ENCODE measurements at regions not wholly inside any gene's neighbourhood (a gene's known extent, or its start where the extent isn't known, plus 50 kb on each side); places are given as distances from the start of the nearest gene placed in this dataset.

DNA sequence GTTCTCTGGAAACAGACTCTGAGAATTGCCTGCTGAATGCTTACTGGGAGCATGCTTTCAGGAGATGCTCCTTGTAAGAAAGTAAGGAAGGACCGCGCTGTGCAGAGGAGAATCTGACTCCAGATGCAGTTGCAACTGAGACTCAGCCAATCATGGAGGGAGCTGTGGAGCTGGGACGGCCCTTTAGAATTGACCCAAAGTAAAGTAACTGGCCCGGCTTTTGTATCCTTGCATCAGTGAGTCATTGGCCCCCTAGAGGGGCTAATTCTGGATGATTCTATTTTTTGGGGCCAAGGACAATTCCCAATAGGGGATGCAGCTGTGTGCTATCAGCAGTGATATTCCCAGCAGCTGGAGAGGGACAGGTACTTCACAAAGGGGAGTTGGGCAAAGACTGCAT lies 170.4 kb downstream of the PTEN start:
- TF ChIP-seq, protein P1, sequence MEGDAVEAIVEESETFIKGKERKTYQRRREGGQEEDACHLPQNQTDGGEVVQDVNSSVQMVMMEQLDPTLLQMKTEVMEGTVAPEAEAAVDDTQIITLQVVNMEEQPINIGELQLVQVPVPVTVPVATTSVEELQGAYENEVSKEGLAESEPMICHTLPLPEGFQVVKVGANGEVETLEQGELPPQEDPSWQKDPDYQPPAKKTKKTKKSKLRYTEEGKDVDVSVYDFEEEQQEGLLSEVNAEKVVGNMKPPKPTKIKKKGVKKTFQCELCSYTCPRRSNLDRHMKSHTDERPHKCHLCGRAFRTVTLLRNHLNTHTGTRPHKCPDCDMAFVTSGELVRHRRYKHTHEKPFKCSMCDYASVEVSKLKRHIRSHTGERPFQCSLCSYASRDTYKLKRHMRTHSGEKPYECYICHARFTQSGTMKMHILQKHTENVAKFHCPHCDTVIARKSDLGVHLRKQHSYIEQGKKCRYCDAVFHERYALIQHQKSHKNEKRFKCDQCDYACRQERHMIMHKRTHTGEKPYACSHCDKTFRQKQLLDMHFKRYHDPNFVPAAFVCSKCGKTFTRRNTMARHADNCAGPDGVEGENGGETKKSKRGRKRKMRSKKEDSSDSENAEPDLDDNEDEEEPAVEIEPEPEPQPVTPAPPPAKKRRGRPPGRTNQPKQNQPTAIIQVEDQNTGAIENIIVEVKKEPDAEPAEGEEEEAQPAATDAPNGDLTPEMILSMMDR (IDR thresholded peaks at IDR 0.05): no peak
- TF ChIP-seq POLR2A (IDR thresholded peaks at IDR 0.05): no peak
- TF ChIP-seq EP300 (IDR thresholded peaks at IDR 0.05): no peak
- no peak for TF ChIP-seq POLR2AphosphoS5 (IDR thresholded peaks at IDR 0.05)
